CD4-positive, alpha-beta T cell (primary cell): ENCODE measurements at regions not wholly inside any gene's neighbourhood (a gene's known extent, or its start where the extent isn't known, plus 50 kb on each side); places are given as distances from the start of the nearest gene placed in this dataset.

Experiments used
- ATAC-seq: fragments of 200-7000 bp; cut with Tn5 transposase; one replicate; pipeline ENCODE4 v1.10.0; 2022; ENCODE audit warnings: mild to moderate bottlenecking; ENCODE audit not compliant: poor library complexity
- CTCF ChIA-PET: fragments of 350-600 bp; sonication (Branson Sonifier 250); formaldehyde crosslinking; loops from one replicate; lab custom pipeline; 2021; ENCODE audit warnings: antibody characterized with exemption, inconsistent platforms; lab: Charles Lee
- POLR2A ChIA-PET: fragments of 350-600 bp; sonication (Branson Sonifier 250); formaldehyde crosslinking; loops from one replicate; lab custom pipeline; 2021; ENCODE audit warnings: antibody characterized with exemption, inconsistent platforms; lab: Charles Lee
- DNase-seq, 14 experiments: peaks; one replicate each; pipeline ENCODE4 v3.0.0-alpha.2; 2013 to 2020; ENCODE audit warnings: mixed read lengths in 2 of 14
- H3K27ac ChIP-seq, 2 donors: one replicate each; pipeline versions ENCODE4 v1.5.1 to v1.7.0; 2013; ENCODE audit warnings: low read length in 2 of 2, low read depth in 1 of 2, mild to moderate bottlenecking in 1 of 2
- H3K27me3 ChIP-seq, 2 experiments: 1 replicate in 1 of 2; 2 replicates in 1 of 2; pipeline versions ENCODE4 v1.6.1 to v1.7.0; 2013; ENCODE audit warnings: low read length in 2 of 2, control low read depth in 1 of 2, mild to moderate bottlenecking in 1 of 2, moderate library complexity in 1 of 2; ENCODE audit not compliant: insufficient read depth in 2 of 2, control insufficient read depth in 1 of 2
- H3K36me3 ChIP-seq: one replicate; pipeline ENCODE4 v1.6.1; 2013; ENCODE audit warnings: low read length, control low read depth; ENCODE audit not compliant: insufficient read depth
- H3K4me1 ChIP-seq: one replicate; pipeline ENCODE4 v1.6.1; 2013; ENCODE audit warnings: low read length, control low read depth; ENCODE audit not compliant: insufficient read depth
- H3K4me3 ChIP-seq: one replicate; pipeline ENCODE4 v1.5.1; 2013; ENCODE audit warnings: mild to moderate bottlenecking, low read length, moderate library complexity
- H3K9me3 ChIP-seq, 2 experiments: 1 replicate in 1 of 2; 2 replicates in 1 of 2; pipeline versions ENCODE4 v1.6.1 to v1.7.0; 2013; ENCODE audit warnings: low read length in 2 of 2, mild to moderate bottlenecking in 2 of 2, control low read depth in 1 of 2, moderate library complexity in 1 of 2; ENCODE audit not compliant: control insufficient read depth in 1 of 2, insufficient read depth in 1 of 2
- H3K27ac Mint-ChIP-seq: one replicate; pipeline ENCODE4 v1.8.0; 2020; ENCODE audit warnings: mixed read lengths
- H3K27me3 Mint-ChIP-seq: one replicate; pipeline ENCODE4 v1.8.0; 2021; ENCODE audit warnings: mixed read lengths
- H3K36me3 Mint-ChIP-seq: one replicate; pipeline ENCODE4 v1.8.0; 2021; ENCODE audit warnings: low read depth, mixed read lengths
- H3K4me1 Mint-ChIP-seq: one replicate; pipeline ENCODE4 v1.8.0; 2021; ENCODE audit warnings: low read depth, mixed read lengths
- H3K4me3 Mint-ChIP-seq: one replicate; pipeline ENCODE4 v1.8.0; 2020; ENCODE audit warnings: mild to moderate bottlenecking, mixed read lengths
- H3K9me3 Mint-ChIP-seq: one replicate; pipeline ENCODE4 v1.8.0; 2020; ENCODE audit warnings: mixed read lengths
- CTCF ChIP-seq: fragments of 200-600 bp; IDR thresholded peaks from one replicate; pipeline ENCODE4 v1.8.0; 2022; ENCODE audit warnings: antibody characterized with exemption, mild to moderate bottlenecking
- intact Hi-C, 2 experiments: fragments of 100-400 bp; cut with DNase I in 1 of 2; cut with micrococcal nuclease in 1 of 2; formaldehyde crosslinking; loops; one replicate each; pipeline versions ENCODE4 v1.15.1 to v1.9.0; 2023 to 2025; cut with DNase I, micrococcal nuclease

GRCh38 chr2:122022531-122022930, 267.1 kb downstream of the TSN start:
- Histone ChIP-seq H3K4me3 (no peak overlapping the region), H3K9me3 (peaks cover 0 to 12% of the 10 kb centered on the region in 2 experiments), H3K27ac (no peak overlapping the region), H3K4me1 (no peaks in the 10 kb centered on the region), H3K27me3 (peaks cover 0 to 6% of the 10 kb centered on the region in 2 experiments), H3K36me3 (no peaks in the 10 kb centered on the region)
- no peak for ATAC-seq
- Mint-ChIP-seq H3K27ac (no peak overlapping the region), H3K4me1 (no peaks in the 10 kb centered on the region), H3K9me3 (no peaks in the 10 kb centered on the region), H3K27me3 (peaks cover 24% of the 10 kb centered on the region), H3K36me3 (no peaks in the 10 kb centered on the region), H3K4me3 (no peak overlapping the region)
- no peak for DNase-seq
- ChIA-PET POLR2A (no interaction called here), CTCF (no interaction called here)
- TF ChIP-seq CTCF, result no peak
- intact Hi-C loops, result no loop called here

GRCh38 chr2:122023059-122023864, 267.8 kb downstream of the TSN start:
- no peak for TF ChIP-seq CTCF
- DNase-seq (no peak), ATAC-seq (no peak)
- Mint-ChIP-seq H3K36me3 (no peaks in the 10 kb centered on the region), H3K4me3 (no peak overlapping the region), H3K4me1 (no peaks in the 10 kb centered on the region), H3K9me3 (no peaks in the 10 kb centered on the region), H3K27ac (no peak overlapping the region), H3K27me3 (peaks cover 24% of the 10 kb centered on the region)
- Histone ChIP-seq H3K4me1 (no peaks in the 10 kb centered on the region), H3K9me3 (peaks cover 0 to 16% of the 10 kb centered on the region in 2 experiments), H3K36me3 (no peaks in the 10 kb centered on the region), H3K4me3 (no peak overlapping the region), H3K27me3 (peaks cover 0 to 6% of the 10 kb centered on the region in 2 experiments), H3K27ac (no peak overlapping the region)
- CTCF ChIA-PET, result no interaction called here
- intact Hi-C loops, result no loop called here
- POLR2A ChIA-PET, result no interaction called here

- TF ChIP-seq CTCF, result no peak
- H3K27me3 Mint-ChIP-seq, result peaks cover 10% of the 10 kb centered on the region
- no peak overlapping the region for H3K27ac Mint-ChIP-seq
- H3K27ac ChIP-seq, result no peak overlapping the region
- ChIA-PET CTCF (no interaction called here), POLR2A (no interaction called here)
- DNase-seq (no peak), ATAC-seq (no peak)
- H3K36me3 Mint-ChIP-seq, result no peaks in the 10 kb centered on the region
- intact Hi-C loops, result no loop called here
- no peaks in the 10 kb centered on the region for H3K36me3 ChIP-seq
- H3K4me3 Mint-ChIP-seq, result no peak overlapping the region
- no peak overlapping the region for H3K4me3 ChIP-seq
- no peaks in the 10 kb centered on the region for H3K9me3 Mint-ChIP-seq
- peaks cover 0 to 4% of the 10 kb centered on the region in 2 experiments for H3K9me3 ChIP-seq
- H3K4me1 Mint-ChIP-seq, result no peaks in the 10 kb centered on the region
- H3K27me3 ChIP-seq, result peaks cover 0 to under 1% of the 10 kb centered on the region in 2 experiments
- H3K4me1 ChIP-seq, result no peaks in the 10 kb centered on the region
Observed at GRCh38 chr2:122027510-122028217, 272.2 kb downstream of the TSN start.
